ENCODE measurements at regions not wholly inside any gene's neighbourhood (a gene's known extent, or its start where the extent isn't known, plus 50 kb on each side); places are given as distances from the start of the nearest gene placed in this dataset.

DNA sequence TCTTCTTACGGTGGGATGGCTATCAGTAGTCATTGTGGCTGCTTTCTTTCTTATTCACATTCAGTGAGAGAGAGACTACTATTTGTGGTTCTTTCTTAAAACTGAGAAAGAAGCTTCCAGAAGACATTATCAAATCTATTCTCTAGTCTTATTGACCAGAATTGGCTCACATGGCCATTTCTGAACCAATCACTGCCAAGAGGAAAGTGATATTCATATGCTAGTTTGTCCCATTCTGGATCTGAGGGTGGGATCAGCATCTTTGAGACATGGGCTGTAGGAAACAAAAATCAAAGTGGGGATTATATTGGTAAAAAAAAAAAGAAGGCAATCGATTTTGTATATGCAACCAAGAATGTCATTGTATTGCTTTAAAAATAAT lies 106.4 kb upstream of the RASGRP1 start:
- FAIRE-seq = no peak
- POLR2A ChIA-PET = no interaction called here
- Histone ChIP-seq H3K4me3 (no peak overlapping the region), H3K4me1 (no peaks in the 10 kb centered on the region), H3K4me2 (no peak overlapping the region), H3K9me3 (no peaks in the 10 kb centered on the region), H3K27ac (no peak overlapping the region)
- WGBS (ENCODE audit: missing lambda C conversion rate) = 41% methylated on average over 2 of the region's 2 CpGs
- DNase-seq (ENCODE audit: low read depth in 1 of 2, low spot score in 1 of 2) = no peak
- CTCF ChIA-PET = interaction anchor here (2.0 kb wide), 1 partner anchor 19 kb away, joined by 9 read pairs; no protein-coding TSS in a partner anchor
- no peak for ATAC-seq
- TF ChIP-seq FOXS1 (CRISPR knock-in tag; IDR thresholded peaks at IDR 0.05) = no peak
- TF ChIP-seq CEBPB (IDR thresholded peaks at IDR 0.05) = no peak
- TF ChIP-seq HOXA7 (CRISPR knock-in tag; IDR thresholded peaks at IDR 0.05) = no peak
- no peak for TF ChIP-seq ZFP36 (IDR thresholded peaks at IDR 0.05; ENCODE audit: borderline replicate concordance, partially characterized antibody)
- TF ChIP-seq, protein P1, sequence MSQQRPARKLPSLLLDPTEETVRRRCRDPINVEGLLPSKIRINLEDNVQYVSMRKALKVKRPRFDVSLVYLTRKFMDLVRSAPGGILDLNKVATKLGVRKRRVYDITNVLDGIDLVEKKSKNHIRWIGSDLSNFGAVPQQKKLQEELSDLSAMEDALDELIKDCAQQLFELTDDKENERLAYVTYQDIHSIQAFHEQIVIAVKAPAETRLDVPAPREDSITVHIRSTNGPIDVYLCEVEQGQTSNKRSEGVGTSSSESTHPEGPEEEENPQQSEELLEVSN (IDR thresholded peaks at IDR 0.05; ENCODE audit: borderline replicate concordance, low read depth) = no peak
- no peak for TF ChIP-seq FOSB (CRISPR knock-in tag; IDR thresholded peaks at IDR 0.05)
- TF ChIP-seq CBX8 (IDR thresholded peaks at IDR 0.05) = no peak
- TF ChIP-seq EP300 (IDR thresholded peaks at IDR 0.05) = no peak
- no peak for TF ChIP-seq CHD4 (IDR thresholded peaks at IDR 0.05; ENCODE audit: borderline replicate concordance)
- TF ChIP-seq NPAS2 (CRISPR knock-in tag; IDR thresholded peaks at IDR 0.05; ENCODE audit: borderline replicate concordance) = no peak
- TF ChIP-seq CHD2 (IDR thresholded peaks at IDR 0.05; ENCODE audit: low read length, partially characterized antibody) = no peak
- no peak for TF ChIP-seq ESRRA (IDR thresholded peaks at IDR 0.05; ENCODE audit: borderline replicate concordance, low read length)
- TF ChIP-seq GATA3 (IDR thresholded peaks at IDR 0.05; ENCODE audit: borderline replicate concordance) = no peak
- no peak for TF ChIP-seq RNF2 (IDR thresholded peaks at IDR 0.05; ENCODE audit: borderline replicate concordance, low read depth)
- TF ChIP-seq, protein P2, sequence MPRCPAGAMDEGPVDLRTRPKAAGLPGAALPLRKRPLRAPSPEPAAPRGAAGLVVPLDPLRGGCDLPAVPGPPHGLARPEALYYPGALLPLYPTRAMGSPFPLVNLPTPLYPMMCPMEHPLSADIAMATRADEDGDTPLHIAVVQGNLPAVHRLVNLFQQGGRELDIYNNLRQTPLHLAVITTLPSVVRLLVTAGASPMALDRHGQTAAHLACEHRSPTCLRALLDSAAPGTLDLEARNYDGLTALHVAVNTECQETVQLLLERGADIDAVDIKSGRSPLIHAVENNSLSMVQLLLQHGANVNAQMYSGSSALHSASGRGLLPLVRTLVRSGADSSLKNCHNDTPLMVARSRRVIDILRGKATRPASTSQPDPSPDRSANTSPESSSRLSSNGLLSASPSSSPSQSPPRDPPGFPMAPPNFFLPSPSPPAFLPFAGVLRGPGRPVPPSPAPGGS (IDR thresholded peaks at IDR 0.05) = no peak
- no peak for TF ChIP-seq RCOR1 (IDR thresholded peaks at IDR 0.05; ENCODE audit: low read depth, low read length)
- no peak for TF ChIP-seq KDM5A (IDR thresholded peaks at IDR 0.05)
- no peak for TF ChIP-seq NFE2L2 (conservative IDR thresholded peaks at IDR 0.05; ENCODE audit: low read length)

DNA sequence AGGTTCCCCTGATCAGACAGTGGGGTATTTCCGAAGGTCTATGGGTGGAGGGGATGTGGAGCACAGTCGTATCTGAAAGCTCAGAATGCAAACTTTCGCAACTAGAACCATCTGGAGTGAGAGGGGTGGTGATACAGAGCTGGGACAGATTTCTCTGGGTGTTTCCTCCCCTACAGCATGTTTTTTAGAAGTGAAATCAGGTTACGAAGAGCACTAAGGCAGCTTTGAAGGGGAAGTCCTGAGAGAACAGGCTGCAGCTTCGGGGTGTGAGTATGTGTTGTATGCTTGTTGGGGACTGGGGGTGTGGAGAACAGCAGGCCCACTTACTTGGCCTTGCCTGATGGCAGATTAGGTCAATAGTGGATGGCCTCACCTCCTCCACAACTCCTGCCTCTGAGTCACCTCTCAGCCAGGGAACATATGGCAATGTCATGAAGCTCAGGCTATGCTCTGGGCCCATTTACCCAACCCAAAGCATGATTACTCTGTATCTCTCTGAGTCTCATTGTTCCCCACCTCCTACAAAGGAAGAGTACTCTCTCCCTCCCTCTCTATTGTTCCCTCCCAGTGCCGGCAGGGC lies 107.2 kb upstream of the RASGRP1 start:
- no peak for DNase-seq (ENCODE audit: low read depth in 1 of 2, low spot score in 1 of 2)
- Histone ChIP-seq H3K4me2 (no peak overlapping the region), H3K4me1 (no peaks in the 10 kb centered on the region), H3K9me3 (no peaks in the 10 kb centered on the region), H3K4me3 (no peak overlapping the region), H3K27ac (no peak overlapping the region)
- WGBS (ENCODE audit: missing lambda C conversion rate) = 64% methylated on average over 6 of the region's 6 CpGs
- no peak for FAIRE-seq
- POLR2A ChIA-PET = no interaction called here
- no peak for TF ChIP-seq EHMT2 (IDR thresholded peaks at IDR 0.05; ENCODE audit: low read depth)
- no peak for TF ChIP-seq ZC3H11A (IDR thresholded peaks at IDR 0.05)
- no peak for TF ChIP-seq TFCP2L1 (CRISPR knock-in tag; IDR thresholded peaks at IDR 0.05)
- TF ChIP-seq, protein P3, sequence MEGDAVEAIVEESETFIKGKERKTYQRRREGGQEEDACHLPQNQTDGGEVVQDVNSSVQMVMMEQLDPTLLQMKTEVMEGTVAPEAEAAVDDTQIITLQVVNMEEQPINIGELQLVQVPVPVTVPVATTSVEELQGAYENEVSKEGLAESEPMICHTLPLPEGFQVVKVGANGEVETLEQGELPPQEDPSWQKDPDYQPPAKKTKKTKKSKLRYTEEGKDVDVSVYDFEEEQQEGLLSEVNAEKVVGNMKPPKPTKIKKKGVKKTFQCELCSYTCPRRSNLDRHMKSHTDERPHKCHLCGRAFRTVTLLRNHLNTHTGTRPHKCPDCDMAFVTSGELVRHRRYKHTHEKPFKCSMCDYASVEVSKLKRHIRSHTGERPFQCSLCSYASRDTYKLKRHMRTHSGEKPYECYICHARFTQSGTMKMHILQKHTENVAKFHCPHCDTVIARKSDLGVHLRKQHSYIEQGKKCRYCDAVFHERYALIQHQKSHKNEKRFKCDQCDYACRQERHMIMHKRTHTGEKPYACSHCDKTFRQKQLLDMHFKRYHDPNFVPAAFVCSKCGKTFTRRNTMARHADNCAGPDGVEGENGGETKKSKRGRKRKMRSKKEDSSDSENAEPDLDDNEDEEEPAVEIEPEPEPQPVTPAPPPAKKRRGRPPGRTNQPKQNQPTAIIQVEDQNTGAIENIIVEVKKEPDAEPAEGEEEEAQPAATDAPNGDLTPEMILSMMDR (IDR thresholded peaks at IDR 0.05) = no peak
- no peak for TF ChIP-seq KDM1A (IDR thresholded peaks at IDR 0.05; ENCODE audit: low read depth)
- TF ChIP-seq RAD21 (conservative IDR thresholded peaks at IDR 0.05 in 1 of 2, IDR thresholded peaks at IDR 0.05 in 1 of 2) = no peak
- no peak for TF ChIP-seq FOXS1 (CRISPR knock-in tag; IDR thresholded peaks at IDR 0.05)
- no peak for ATAC-seq
- CTCF ChIA-PET = interaction anchor here (1.2 kb wide), 1 partner anchor 44 kb away, joined by 4 read pairs; no protein-coding TSS in a partner anchor

All from A549 (cell line).